Stimulated activated CD4-positive, alpha-beta T cell treated with anti-CD3 and anti-CD28 coated beads, Interleukin-1b, Interleukin-23, amount 100 ng/mL, for 1 hour (primary cell): ENCODE measurements at regions not wholly inside any gene's neighbourhood (a gene's known extent, or its start where the extent isn't known, plus 50 kb on each side); places are given as distances from the start of the nearest gene placed in this dataset.

Source experiments
- DNase-seq, 2 donors: peaks; one replicate each; pipeline ENCODE4 v3.0.0-alpha.2; 2020; ENCODE audit warnings: low read depth in 2 of 2

DNA sequence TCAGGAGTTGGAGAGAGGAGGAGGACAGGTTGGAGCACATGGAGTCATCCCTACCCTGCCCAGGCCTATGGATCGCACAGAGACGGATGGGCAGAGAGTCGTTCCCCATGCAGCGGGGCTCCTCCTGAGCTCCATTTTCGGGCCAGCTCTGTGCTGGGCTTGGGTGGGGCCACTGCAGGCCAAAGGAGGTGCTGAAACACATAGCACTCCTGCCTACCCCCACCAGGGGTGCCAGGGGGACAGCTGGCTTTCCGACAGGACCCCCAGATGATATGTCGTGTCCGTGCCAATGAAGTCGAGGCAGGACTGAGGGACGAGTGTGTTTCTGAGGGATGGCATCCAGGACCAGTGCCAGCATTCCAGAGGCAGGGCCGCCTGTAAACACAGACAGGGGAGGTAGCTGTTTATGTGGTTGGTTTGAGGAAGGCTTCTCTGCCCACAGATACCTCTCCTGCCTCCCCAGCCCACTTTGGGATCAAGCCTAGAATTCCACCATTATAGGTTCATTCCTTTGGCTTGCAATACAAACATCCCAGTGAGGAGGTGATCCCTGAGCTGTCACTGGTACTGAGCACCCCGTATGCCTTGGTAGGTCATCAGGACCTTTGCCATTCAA, 116.6 kb downstream of the GLI2 start:
- DNase-seq: no peak

DNA sequence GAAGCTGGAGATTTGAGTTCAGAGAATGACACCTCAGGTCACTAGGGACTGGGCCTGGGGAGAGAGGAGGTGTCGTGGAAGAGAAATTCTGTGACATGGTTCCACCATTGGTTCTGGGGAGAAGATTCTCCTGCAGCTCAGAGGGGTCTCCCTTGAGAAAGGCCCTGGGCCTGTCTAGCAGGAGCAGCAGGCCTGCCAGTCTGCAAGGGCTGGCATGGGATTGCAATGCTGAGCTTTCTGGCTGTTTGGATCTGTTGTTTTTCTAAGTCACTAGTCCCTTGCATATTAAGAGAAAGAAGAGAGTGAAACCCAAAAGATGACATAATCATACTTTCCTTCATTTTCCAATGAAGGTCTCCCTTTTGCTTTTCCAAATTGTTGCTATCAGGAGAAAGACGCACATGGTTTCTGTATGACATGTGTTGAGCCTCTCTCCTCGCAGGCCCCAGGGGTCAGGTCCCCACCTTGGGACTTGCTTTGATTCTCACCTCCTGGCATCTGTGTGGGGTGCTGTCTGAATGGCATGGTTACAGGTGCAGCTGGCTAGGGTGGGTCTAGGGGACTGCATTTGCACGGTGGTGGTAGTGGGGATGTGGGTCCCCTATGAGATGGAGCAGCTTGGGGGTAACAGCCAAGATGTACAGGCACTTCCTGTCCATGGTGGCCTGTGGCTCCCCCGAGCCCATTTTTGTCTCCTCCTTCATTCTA, 117.8 kb downstream of the GLI2 start:
- no peak for DNase-seq

DNA sequence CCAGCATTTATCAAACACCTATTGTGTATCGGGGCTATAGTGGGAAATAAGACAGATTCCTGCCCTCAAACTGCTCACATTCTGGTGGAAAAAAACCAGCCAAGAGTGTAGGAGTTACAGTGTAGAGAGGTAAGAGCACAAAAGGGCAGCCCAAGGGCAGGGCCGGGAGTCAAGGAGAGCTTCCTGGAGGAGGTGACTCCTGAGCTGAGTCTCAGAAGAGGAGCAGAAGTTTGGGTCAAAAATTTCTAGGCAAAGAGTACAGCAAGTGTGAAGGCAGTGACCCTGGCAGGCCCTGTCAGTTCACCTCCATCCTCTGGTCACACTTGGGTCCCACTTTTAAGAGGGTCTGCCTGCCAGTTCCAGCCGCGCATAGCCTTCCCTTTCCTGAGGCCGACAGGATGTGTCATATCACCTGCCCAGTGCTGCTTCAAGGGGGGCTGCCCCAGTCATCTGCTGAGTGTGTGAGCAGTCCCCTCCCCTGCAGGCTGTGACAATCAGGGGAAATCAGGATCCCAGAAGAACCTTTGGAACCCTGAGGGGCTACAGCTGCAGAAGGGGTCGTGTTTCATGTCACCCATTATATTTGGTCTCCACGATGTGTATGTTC, 118.4 kb downstream of the GLI2 start:
- no peak for DNase-seq

DNA sequence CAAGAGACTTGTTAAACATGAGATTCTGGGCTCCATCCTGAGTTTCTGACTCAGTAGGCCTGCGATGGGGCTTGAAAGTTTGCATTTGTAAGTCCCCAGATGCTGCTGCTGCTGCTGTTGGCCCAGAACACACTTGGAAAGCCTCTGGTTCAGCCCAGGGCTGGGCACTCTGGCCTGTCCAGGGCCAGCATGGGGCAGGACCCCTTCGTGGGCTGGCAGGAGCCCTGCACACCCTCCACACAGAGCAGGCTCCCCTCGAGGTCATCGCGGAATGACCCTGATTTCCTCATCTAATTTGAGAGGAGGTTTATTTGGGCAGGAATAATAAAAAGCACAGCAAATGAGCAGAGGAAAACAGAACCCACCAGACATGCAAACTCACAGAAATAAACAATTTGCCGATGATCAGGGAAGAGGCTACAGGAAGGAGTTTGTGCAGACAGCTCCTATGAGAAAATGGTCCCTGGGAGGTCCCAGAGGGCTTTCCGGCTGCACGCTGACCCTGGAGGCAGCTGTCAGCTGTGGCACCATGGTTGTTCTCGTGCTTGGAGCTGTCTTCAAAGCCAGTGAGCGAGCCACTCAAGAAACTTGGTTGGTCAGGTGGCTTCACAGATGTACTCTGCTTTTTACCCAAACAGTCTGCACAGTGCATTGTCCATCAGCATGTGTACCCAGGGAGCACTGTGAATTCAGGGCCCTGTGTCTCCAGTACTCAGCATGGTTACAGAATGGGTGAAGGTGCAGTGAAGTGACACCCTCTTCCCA, 119.3 kb downstream of the GLI2 start:
- DNase-seq: no peak

DNA sequence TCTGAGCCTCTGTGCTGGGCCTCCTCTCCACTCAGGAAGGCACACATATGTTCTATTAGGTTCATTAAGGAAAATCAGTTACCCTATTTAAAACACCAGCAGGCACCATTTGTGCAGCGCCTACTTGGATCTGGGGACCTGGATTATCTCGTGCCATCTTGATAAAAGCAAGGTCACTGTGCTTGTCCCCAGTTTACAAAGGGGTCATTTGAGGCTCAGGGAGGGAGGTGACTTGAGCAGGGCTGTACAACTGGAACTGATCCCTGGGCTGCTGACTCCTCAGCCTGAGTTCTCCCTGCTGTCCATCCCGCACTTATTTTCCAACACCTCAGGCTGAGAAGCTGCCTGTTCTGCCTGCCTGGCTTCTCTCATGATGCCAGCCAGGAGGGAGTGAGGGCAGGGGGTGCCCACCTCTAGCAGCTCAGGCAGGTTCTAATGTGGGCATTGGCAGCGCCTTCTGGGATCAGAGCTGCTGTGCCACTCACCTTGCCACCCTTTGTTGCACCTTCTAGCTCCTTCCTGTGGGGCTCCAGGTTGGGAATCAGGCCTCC, 120.3 kb downstream of the GLI2 start:
- no peak for DNase-seq

DNA sequence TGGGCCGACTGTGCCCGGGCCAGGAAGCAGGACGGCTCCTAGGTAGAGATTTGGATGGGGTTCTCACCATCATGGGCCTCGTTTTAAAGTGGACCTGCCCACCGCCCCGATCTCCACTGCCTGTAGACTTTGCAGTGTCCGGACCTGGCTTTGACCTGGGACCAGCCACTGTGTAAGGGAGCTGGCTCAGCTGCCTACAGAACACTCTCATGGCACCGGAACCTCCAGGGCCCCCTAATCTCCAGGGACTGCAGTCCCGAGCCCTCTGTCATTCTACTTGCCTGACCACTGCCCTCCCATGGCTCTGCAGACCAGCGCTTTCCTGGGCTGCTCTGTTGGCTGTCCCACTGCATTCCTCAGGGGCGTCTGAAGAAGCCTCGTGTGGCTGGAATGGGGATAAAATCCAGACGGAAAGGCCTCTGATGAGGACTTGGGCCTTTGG, 120.8 kb downstream of the GLI2 start:
- DNase-seq: no peak

DNA sequence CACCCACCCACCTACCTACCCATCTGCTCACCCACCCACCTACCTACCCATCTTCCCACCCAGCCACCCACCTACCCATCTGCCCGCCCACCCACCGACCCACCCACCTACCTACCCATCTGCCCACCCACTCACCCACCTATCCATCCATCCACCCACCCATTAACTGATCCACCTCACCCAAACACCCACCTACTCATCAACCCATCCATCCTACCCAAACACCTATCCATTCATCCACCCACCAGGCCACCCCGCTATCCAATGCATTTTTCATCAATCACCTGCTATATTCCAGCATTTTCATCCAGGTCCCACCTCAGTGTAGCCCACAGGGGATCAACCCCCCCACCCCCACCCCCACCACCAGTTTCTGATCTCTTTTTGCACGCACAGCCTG, 121.8 kb downstream of the GLI2 start:
- DNase-seq: no peak

DNA sequence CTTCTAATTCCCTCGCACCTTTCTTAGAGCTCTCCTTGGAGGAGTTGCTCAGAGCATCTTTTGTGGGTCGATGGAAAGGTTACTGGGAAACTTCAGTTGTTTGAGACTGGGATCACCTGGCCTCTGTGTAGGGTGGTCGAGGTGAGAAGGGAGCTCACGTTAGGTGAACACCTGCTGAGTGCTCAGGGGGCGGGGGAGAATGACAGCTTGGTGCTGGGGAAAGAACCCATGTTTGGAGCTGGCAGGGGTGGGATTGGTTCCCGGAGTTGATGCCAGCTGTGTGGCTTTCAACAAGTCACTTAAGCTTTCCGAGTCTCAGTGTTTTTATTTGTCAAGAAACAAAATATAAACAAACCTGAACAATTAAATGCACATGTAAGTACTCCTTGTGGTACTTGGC, 122.3 kb downstream of the GLI2 start:
- no peak for DNase-seq

DNA sequence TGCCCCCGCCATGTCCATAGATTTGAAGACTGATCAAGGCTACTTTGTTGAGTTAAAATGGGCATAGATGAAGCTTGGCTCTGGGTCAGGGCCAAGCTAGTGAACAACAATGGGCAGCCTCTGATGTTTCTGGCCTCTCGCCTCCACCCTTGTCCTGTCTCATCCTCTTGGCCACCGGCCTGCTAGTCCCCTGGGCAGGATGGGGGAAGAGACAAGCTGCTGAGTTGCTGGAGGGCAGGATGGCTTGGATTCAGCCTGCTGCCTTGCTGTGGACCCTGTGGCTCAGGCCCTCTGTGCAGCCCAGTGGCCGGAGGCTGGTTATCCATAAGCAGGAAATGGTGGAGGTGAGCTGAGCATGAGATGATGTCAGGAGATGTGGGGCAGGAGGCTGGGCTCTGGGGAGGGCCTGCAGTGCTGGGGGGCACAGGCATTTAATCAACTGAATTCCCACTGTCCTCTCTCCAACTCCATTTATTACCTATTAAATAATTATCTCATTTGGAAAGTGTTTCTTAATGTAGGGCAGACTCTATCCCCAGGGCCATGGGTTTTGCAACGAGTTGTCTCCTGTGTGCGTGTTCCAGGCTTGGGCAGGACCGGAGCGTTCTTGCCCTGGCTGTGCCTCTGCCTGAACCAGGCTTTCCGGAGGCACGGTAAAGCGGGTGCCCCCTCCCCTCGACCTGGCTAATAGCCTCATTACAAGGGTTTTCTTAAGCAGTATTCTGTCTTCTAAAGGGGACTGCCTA, 122.9 kb downstream of the GLI2 start:
- DNase-seq: no peak

DNA sequence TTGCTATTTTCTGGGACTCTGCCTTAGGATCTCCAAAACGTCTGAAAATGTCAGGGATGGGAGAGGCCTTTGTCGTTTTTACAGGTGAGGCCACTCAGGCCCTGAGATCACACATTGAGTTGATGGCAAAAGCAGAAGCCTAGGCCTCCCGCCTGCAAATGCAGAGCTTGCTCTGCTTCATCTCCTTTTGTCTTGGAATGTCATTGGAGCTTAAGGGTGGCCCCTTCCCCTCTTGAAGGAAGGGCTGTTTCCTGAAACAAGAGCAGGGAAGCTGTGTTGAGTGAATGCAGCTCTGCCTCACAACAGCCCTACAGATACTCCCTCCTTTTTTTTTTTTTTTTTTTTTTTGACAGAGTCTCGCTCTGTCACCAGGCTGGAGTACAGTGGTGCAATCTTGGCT, 123.5 kb downstream of the GLI2 start:
- DNase-seq: no peak

DNA sequence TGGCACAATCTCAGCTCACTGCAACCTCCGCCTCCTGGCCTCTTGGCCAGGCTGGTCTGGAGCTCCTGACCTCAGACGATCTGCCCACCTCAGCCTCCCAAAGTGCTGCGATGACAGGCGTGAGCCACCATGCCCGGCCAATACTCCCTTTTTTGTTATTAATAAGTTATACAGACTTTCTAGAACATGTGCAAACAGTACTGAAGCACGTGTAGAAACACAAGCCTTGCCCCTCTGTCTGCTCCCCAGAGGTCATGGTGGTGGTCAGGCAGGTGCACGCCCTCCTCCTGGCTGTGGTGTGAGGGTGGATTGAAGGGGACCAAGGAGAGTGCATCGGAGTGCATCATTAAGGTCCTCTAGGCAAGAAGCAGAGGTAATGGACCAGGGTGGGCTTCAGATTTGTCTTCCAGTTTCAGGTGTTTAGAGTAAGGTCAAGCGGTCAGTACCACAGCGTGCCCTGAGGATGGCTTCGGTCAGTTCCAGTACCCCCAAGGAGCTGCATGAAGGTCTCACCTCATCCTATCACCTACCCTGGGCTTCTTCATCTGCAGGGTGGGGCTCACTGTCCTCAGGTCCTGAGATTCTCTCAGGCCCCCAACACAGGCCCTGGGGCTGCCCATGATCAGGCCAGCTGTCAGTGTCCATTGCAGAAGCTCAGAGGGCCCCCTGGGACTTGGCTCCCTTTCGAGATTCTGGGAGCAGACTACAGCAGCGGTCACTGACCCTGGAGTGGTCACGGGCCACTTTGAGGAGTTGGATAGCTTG, 124.3 kb downstream of the GLI2 start:
- DNase-seq: no peak

DNA sequence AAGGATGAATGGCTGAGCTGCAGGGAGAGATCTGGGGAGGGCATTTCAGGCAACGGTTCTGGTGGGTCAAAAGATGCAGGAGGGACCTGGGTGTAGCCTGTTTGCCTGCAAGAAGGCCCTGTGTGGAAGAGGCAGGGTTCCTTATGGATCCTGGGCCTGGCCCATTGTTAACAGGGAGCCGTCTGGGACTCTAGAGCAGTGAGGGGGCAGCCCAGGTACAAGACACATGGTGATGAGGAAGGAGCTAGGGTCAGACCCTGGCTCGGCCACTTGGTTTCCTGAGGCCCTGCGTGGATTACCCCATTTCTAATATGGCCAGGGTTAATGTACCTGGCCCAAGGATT, 124.9 kb downstream of the GLI2 start:
- no peak for DNase-seq

DNA sequence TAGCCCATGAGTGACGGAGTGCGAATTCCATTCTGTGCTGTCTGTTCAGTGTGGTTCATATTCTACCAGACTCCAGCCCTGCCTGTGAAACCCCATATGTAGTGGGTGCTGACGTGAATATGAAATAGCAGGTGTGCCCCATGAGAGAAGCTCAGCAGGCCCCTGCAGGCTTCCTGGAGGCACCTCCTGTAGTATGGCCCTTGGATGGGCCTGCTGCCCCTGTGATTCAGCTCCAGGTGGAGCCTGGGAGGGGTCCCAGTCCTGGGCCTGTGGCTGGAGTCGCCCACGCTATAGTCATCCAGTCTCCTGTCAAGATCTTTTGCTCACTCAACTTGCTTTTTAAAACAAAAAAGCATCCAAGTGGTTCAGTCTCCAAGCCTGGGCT, 125.5 kb downstream of the GLI2 start:
- DNase-seq: no peak

DNA sequence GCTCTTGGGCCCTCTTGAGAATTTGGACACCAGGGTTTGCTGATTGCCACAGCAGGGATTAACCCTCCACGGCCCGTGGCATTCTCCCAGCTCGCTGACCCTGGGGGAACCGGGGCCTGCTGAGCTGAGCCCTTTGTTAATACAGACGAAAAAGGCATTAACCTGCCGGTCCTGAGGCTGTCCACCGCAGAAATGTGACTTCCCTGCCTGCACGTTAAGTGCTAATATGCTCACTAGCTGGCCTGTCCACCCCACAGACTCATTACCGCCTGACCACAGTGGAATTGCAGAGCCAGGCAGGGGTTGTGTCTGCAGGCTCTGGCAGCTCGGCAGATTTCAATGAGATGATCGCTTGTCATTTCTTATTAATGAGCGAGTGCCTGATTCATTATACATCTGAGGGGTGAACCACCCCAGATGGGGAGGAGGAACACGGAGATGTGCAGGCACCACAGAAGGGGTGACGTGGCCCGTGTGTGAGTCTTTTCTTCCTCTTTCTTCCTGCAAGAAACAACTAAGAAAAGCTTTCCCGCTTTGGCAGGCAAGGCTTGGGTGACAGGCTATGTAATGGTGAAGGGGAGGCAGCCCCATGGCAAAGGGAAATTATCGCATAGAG, 126.0 kb downstream of the GLI2 start:
- DNase-seq: no peak

DNA sequence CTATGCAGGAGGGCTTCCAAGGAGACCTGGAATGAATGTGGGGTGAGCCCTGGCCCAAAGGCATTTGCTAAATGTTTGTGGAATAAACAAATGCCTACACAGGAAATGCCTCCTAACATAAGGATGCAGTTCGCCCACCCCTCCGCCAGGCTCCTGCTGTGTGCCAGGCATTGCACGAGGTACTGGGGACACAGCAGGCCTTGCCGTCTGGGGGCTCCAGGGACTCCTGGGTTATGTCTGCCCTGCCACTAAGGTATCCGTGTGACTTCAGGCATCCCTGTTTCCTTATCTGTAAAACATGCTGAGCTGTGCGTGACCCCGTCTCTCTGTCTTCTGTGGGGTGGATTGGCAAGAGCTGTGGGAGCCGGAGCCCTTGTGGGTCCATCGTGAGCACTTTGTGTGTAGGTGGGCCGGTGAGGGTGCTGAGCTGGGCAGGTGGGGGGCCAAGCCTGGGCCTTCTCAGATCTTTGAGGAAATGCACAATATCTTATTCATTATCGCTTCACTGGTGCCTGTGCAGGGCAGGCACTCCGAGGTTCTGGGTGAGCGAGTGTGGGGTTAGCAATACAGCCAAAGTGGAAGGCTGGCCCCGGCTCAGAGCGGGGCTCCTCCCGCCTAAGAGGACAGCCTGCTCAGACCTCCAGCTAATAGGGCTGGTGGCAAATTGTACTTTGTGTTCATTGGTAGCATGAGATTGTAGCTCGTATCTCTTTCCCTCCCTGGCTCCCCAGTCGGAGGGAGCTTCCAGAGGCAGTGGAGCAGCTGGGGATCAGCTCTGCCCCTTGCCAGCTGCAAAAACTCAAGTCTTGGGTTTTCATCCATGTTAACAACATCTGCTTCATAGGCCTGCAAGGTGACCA, 126.8 kb downstream of the GLI2 start:
- no peak for DNase-seq

DNA sequence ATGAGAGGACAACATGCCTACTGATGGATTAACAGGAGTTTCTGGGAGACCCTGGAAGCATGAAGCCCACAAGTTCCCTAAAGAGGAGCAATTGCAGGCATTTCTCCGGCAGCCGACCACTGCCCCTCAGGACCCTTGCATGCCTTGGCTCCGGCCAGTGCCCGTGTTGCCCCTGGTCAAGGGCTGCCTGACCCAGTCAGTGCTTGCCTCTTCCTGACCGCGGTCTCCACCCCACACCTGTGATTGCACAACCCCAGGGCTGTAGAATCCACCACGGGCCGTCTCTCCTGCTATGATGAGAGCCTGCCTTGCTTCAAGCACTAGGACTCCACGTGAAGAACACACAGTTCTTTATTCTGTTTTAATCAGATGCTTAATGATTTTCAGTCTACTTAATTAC, 127.5 kb downstream of the GLI2 start:
- DNase-seq: no peak

DNA sequence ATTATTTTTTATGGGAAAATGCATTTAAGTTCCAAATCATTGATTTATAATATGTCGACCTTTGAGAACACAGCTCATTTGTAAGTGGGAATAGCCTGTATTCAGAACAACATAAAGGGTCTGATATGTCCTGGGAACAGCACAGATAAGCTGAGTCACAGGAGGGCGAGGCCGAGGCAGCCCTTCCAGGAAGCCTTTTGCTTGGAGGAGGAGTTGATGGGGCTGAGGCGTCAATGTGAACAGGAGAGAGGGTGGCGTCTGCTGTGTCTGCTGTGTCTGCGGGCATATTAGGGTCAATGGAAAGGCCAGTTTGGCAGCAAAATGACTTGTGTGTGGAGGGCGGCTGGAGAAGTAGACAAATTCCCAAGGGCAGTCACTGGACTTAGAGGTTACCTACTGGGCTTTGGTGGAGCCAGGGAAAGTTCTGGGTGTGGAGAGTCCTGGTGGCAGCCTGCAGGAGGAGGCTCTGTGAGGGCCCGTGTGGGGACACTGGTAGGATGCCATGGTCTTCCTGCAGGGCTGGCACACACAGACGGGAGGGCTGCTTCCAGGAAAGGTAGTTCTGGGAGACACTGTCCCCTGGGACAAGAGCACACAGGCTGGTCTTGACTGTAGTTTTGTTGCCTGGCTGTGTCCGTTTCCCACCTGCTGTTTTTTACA, 128.1 kb downstream of the GLI2 start:
- no peak for DNase-seq

DNA sequence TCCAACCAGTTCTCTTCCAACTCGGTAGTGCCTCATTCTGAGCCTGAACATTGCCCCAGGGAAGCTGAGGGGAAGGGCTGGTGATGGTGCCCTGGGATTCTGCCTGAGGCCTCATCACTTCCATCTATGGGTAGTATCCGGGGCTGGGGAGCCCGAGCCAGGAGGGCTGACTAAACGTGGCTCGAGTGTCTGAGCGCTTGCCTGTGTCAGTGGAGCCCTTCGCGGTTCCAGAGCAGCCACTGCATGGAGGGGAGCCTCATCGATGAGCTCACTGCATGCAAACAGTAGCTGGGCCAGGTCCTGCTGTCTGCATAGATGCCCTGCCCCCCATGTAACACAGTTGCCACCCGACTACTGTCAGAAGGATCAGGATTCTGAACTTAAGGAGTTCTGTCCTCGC, 129.3 kb downstream of the GLI2 start:
- no peak for DNase-seq

DNA sequence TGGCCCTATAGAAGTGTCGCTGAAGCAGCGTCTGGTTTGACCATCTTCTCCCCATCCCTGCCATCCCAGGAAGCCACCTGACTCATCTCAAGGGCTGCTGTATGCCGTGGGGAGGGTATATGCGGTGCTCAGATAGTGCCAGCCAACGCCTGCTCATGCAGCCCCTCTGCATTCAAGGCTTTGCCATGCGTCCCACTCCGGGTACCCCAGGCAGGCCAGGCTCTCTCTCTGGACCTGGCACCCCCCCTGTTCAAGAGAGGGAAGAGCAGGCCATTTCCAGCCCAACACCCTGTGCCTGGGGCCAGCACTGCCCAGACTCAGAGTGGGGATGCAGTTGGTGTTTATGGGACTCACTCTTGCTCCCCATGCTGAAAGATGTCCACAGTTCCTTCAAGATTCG, 130.0 kb downstream of the GLI2 start:
- DNase-seq: no peak
